K562 (cell line): ENCODE measurements at regions not wholly inside any gene's neighbourhood (a gene's known extent, or its start where the extent isn't known, plus 50 kb on each side); places are given as distances from the start of the nearest gene placed in this dataset.

Experiments used
- ARID1B ChIP-seq: fragments of 450-650 bp; IDR thresholded peaks from 2 replicates; pipeline ENCODE4 v1.6.1; 2016; ENCODE audit warnings: antibody characterized with exemption, mild to moderate bottlenecking, inconsistent platforms
- DACH1 ChIP-seq: fragments of 450-650 bp; IDR thresholded peaks from 2 replicates; pipeline ENCODE4 v1.6.1; 2018; ENCODE audit not compliant: partially characterized antibody
- DMBX1 ChIP-seq: fragments of 250-450 bp; sonication (Bioruptor Pico); IDR thresholded peaks from 2 replicates; pipeline ENCODE4 v1.8.0; 2022; ENCODE audit warnings: inconsistent platforms, mild to moderate bottlenecking, moderate library complexity, borderline replicate concordance
- KDM1A ChIP-seq, 2 experiments: fragments of 450-650 bp; IDR thresholded peaks; 2 replicates each; pipeline ENCODE4 v1.6.1; 2016; ENCODE audit warnings: mild to moderate bottlenecking in 2 of 2
- NR3C1 ChIP-seq: sonication (generic); formaldehyde crosslinking; IDR thresholded peaks from 2 replicates; pipeline ENCODE4 v1.8.1; 2022; ENCODE audit warnings: missing genetic modification reagents
- RAD51 ChIP-seq: fragments of 450-650 bp; IDR thresholded peaks from 2 replicates; pipeline ENCODE4 v1.7.1; 2016; ENCODE audit warnings: low read depth, mild to moderate bottlenecking, borderline replicate concordance
- RNF2 ChIP-seq: sonication (generic); IDR thresholded peaks from 2 replicates; pipeline ENCODE4 v1.6.1; 2016
- SLC30A9 ChIP-seq: fragments of 250-450 bp; sonication (Bioruptor Pico); IDR thresholded peaks from 2 replicates; pipeline ENCODE4 v1.8.0; 2022; ENCODE audit warnings: mild to moderate bottlenecking, moderate library complexity
- SREBF2 ChIP-seq: sonication (generic); formaldehyde crosslinking; IDR thresholded peaks from 2 replicates; pipeline ENCODE4 v1.4.0; 2020; ENCODE audit warnings: mild to moderate bottlenecking, missing genetic modification reagents
- ZNF282 ChIP-seq: sonication (generic); formaldehyde crosslinking; IDR thresholded peaks from 2 replicates; pipeline ENCODE4 v1.8.1; 2023; ENCODE audit warnings: missing genetic modification reagents
- ZNF507 ChIP-seq: conservative IDR thresholded peaks from 2 replicates; pipeline ENCODE4 v1.6.1; 2017; ENCODE audit warnings: missing genetic modification characterization, missing compliant biosample characterization
- ZNF57 ChIP-seq: fragments of 450-650 bp; formaldehyde crosslinking; IDR thresholded peaks from 2 replicates; pipeline ENCODE4 v1.4.0; 2020; ENCODE audit warnings: mild to moderate bottlenecking, moderate library complexity
- ZNF766 ChIP-seq: fragments of 200-800 bp; sonication (Bioruptor generic); conservative IDR thresholded peaks from 2 replicates; pipeline ENCODE4 v1.6.1; 2016; ENCODE audit warnings: missing genetic modification characterization, missing compliant biosample characterization
- TF ChIP-seq, protein P1 (sequence below): fragments of 450-650 bp; formaldehyde crosslinking; IDR thresholded peaks from 2 replicates; pipeline ENCODE4 v1.4.0; 2020; ENCODE audit warnings: mild to moderate bottlenecking, moderate library complexity
- TF ChIP-seq, protein P2 (sequence below), 2 experiments: fragments of 150-350 bp in 1 of 2; IDR thresholded peaks; 2 replicates each; pipeline ENCODE4 v1.6.1; 2012 to 2016; ENCODE audit warnings: low read depth in 2 of 2, low read length in 2 of 2, mild to moderate bottlenecking in 1 of 2, moderate library complexity in 1 of 2
- TF ChIP-seq, protein P3 (sequence below): fragments of 450-650 bp; formaldehyde crosslinking; IDR thresholded peaks from 2 replicates; pipeline ENCODE4 v1.4.0; 2020; ENCODE audit warnings: mild to moderate bottlenecking, mixed read lengths
- TF ChIP-seq, protein P4 (sequence below): sonication (generic); formaldehyde crosslinking; IDR thresholded peaks from 2 replicates; pipeline ENCODE4 v1.5.0; 2020; ENCODE audit warnings: missing genetic modification reagents
- TF ChIP-seq, protein P5 (sequence below): fragments of 450-650 bp; IDR thresholded peaks from 2 replicates; pipeline ENCODE4 v1.6.1; 2017; ENCODE audit warnings: antibody characterized with exemption, mild to moderate bottlenecking

DNA sequence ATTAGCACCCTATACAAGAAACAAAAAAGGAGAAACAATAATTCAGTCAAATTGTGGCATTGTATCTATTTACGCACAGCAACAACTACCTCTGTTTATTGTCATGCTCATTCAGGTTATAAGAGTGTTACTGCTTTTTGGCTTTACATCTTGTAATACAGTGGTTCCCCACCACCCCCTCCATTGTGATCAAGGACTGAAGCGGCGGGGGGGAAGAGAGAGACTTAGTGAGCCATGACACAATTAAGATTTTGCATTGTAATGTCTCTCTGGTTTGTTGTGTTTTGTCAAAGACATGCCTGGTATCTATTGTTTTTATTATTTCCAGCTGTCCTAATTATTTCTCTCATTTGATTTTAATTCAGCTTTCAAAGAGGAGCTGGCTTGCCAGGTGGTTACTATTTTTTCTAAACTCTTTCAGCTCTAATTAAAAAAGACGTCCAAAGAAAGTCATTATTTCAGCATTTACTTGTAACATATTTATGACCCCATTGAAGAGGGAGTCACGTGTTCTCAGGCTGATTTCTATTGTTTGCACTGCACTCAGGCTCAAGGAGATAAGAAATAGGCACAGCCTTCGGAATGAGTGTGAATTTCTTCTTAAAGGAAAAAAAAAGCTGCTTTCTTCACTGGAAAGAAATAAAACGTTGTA, 234.4 kb upstream of the TBL1XR1 start (continued):
- TF ChIP-seq, protein P1, sequence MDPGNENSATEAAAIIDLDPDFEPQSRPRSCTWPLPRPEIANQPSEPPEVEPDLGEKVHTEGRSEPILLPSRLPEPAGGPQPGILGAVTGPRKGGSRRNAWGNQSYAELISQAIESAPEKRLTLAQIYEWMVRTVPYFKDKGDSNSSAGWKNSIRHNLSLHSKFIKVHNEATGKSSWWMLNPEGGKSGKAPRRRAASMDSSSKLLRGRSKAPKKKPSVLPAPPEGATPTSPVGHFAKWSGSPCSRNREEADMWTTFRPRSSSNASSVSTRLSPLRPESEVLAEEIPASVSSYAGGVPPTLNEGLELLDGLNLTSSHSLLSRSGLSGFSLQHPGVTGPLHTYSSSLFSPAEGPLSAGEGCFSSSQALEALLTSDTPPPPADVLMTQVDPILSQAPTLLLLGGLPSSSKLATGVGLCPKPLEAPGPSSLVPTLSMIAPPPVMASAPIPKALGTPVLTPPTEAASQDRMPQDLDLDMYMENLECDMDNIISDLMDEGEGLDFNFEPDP (CRISPR knock-in tag), result no peak
- no peak for TF ChIP-seq KDM1A (IDR thresholded peaks at IDR 0.05)
- TF ChIP-seq, protein P2, sequence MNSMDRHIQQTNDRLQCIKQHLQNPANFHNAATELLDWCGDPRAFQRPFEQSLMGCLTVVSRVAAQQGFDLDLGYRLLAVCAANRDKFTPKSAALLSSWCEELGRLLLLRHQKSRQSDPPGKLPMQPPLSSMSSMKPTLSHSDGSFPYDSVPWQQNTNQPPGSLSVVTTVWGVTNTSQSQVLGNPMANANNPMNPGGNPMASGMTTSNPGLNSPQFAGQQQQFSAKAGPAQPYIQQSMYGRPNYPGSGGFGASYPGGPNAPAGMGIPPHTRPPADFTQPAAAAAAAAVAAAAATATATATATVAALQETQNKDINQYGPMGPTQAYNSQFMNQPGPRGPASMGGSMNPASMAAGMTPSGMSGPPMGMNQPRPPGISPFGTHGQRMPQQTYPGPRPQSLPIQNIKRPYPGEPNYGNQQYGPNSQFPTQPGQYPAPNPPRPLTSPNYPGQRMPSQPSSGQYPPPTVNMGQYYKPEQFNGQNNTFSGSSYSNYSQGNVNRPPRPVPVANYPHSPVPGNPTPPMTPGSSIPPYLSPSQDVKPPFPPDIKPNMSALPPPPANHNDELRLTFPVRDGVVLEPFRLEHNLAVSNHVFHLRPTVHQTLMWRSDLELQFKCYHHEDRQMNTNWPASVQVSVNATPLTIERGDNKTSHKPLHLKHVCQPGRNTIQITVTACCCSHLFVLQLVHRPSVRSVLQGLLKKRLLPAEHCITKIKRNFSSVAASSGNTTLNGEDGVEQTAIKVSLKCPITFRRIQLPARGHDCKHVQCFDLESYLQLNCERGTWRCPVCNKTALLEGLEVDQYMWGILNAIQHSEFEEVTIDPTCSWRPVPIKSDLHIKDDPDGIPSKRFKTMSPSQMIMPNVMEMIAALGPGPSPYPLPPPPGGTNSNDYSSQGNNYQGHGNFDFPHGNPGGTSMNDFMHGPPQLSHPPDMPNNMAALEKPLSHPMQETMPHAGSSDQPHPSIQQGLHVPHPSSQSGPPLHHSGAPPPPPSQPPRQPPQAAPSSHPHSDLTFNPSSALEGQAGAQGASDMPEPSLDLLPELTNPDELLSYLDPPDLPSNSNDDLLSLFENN (IDR thresholded peaks at IDR 0.05; ENCODE audit: low read depth in 2 of 2, low read length in 2 of 2), result no peak
- TF ChIP-seq ARID1B, result peak; percentile 74
- no peak for TF ChIP-seq RNF2
- TF ChIP-seq, protein P3, sequence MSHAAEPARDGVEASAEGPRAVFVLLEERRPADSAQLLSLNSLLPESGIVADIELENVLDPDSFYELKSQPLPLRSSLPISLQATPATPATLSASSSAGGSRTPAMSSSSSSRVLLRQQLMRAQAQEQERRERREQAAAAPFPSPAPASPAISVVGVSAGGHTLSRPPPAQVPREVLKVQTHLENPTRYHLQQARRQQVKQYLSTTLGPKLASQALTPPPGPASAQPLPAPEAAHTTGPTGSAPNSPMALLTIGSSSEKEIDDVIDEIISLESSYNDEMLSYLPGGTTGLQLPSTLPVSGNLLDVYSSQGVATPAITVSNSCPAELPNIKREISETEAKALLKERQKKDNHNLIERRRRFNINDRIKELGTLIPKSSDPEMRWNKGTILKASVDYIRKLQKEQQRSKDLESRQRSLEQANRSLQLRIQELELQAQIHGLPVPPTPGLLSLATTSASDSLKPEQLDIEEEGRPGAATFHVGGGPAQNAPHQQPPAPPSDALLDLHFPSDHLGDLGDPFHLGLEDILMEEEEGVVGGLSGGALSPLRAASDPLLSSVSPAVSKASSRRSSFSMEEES (CRISPR knock-in tag), result peak; percentile 93
- TF ChIP-seq ZNF282 (CRISPR knock-in tag), result no peak
- TF ChIP-seq SREBF2, result no peak
- peak; percentile 53 for TF ChIP-seq DACH1
- no peak for TF ChIP-seq NR3C1 (CRISPR knock-in tag)
- TF ChIP-seq, protein P4, sequence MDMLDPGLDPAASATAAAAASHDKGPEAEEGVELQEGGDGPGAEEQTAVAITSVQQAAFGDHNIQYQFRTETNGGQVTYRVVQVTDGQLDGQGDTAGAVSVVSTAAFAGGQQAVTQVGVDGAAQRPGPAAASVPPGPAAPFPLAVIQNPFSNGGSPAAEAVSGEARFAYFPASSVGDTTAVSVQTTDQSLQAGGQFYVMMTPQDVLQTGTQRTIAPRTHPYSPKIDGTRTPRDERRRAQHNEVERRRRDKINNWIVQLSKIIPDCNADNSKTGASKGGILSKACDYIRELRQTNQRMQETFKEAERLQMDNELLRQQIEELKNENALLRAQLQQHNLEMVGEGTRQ (CRISPR knock-in tag), result peak; percentile 84
- no peak for TF ChIP-seq ZNF57 (CRISPR knock-in tag)
- TF ChIP-seq DMBX1 (CRISPR knock-in tag), result no peak
- TF ChIP-seq SLC30A9 (CRISPR knock-in tag), result no peak
- TF ChIP-seq, protein P5, sequence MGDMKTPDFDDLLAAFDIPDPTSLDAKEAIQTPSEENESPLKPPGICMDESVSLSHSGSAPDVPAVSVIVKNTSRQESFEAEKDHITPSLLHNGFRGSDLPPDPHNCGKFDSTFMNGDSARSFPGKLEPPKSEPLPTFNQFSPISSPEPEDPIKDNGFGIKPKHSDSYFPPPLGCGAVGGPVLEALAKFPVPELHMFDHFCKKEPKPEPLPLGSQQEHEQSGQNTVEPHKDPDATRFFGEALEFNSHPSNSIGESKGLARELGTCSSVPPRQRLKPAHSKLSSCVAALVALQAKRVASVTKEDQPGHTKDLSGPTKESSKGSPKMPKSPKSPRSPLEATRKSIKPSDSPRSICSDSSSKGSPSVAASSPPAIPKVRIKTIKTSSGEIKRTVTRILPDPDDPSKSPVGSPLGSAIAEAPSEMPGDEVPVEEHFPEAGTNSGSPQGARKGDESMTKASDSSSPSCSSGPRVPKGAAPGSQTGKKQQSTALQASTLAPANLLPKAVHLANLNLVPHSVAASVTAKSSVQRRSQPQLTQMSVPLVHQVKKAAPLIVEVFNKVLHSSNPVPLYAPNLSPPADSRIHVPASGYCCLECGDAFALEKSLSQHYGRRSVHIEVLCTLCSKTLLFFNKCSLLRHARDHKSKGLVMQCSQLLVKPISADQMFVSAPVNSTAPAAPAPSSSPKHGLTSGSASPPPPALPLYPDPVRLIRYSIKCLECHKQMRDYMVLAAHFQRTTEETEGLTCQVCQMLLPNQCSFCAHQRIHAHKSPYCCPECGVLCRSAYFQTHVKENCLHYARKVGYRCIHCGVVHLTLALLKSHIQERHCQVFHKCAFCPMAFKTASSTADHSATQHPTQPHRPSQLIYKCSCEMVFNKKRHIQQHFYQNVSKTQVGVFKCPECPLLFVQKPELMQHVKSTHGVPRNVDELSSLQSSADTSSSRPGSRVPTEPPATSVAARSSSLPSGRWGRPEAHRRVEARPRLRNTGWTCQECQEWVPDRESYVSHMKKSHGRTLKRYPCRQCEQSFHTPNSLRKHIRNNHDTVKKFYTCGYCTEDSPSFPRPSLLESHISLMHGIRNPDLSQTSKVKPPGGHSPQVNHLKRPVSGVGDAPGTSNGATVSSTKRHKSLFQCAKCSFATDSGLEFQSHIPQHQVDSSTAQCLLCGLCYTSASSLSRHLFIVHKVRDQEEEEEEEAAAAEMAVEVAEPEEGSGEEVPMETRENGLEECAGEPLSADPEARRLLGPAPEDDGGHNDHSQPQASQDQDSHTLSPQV, result no peak
- no peak for TF ChIP-seq ZNF766 (CRISPR knock-in tag)
- no peak for TF ChIP-seq ZNF507 (tag)
- peak; percentile 92 for TF ChIP-seq RAD51
